NCI-H146 (cell line): ENCODE measurements at regions not wholly inside any gene's neighbourhood (a gene's known extent, or its start where the extent isn't known, plus 50 kb on each side); places are given as distances from the start of the nearest gene placed in this dataset.

ENCODE experiments used
- DNase-seq: peaks from one replicate; lab custom pipeline; 2025; lab: John Stamatoyannopoulos, UW

DNA sequence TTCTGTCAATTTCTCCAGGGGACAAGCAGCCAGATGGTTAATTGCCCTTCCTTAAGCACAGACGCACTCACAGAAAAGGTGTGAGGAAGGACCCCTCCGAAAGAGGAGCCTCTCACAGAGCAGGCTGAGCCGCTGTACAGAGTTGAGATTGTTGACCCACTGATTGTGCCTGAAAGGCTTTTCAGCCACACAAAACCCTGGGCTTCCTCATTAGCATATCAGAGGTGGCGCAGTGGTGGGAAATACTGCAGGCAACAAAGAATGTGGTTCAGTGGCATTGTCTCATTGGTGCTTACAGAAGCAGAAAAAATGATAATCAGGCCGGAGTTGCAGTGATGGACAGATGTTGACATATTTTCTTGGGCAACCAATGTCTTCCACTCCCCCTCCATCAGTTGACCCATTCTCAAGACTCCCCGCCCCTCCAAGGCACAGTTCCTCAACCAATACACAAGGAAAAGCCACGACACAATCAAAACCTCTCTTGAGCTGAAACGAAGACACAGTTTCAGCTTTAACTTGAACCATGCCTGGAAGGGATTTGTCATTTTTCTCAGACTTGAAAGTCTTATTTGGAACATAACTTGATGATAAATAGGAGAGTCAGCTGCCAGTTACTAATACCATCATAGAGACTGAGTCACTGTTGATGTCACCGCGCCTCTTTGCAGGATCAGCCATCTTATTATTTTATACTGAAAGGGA lies 53.1 kb downstream of the ATXN3L start:
- DNase-seq: peak; percentile 7

DNA sequence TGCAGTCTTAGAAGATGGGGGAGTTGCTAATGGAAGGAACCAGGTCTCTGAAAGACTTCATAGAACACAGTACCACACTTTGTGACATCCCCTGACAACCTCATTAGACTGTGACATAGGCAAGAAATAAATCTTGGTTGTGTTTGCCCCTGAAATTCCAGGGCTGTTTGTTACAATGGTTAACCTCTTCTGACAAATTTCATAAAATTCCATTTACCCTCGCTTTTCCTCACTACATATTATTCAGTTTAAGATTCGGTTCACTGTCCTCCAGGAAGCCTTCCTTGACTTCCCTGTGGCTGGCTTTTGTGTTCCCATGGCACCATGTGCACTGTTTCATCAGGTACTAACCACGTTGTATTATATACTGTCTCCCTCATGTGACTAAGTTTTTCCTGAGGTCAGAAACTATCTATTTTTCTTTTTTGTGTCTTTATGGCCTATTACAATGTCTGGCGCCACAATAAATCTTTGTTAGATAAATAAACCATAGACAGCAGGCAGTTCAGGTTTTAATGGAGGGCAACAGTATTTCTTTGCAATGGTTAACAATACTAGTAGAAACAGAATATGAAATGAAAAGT lies 54.2 kb downstream of the ATXN3L start:
- DNase-seq: no peak

DNA sequence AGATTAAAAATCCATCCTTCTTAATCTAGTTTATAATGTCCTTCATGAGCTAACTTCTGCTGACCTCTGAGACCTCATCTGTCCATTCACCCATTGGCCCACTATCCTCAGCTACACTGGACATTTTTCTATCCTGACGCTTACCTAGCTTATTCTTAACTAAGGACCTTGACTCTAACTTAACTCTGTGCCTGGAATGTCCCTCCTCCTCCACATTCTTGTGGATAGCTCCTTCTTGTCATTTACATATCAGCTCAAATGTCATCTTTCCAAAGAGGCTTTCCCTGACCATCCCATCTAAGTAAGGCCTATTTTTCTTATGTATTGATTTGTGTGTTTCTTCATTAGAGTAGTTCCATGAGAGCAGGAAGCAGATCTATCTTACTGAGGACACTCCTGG lies 54.7 kb downstream of the ATXN3L start:
- no peak for DNase-seq

DNA sequence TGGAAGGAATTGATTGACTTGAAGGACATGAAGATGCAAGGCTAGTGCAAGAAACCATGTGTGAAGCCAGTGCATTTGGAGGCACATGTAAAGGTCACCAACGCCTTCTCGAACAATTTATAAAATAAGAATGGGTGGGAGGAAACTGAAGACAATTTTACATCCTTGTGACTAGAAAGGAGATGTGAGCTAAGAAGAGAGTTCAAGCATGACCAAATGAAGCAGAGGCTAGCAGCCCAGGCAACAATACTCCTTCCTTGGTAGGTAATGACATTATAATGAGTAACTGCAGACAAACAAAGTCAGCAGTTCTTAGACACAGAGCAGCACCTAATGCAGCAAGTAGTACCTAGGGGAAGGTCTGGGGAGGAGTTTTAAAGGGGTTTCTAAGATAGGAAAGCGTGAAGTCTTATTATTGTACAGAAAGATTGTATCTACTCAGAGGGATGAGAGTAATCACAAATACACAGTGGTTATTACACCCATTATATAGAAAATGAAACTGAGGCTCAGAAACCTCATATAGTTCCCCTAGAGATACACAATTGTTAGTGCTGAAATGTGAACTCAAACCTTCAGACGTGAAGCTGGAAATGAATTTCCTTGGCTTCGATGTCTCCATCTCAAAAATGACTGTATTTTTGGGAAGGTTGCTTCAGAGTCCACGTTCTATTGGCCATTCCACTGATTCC lies 56.1 kb downstream of the ATXN3L start:
- DNase-seq: no peak

DNA sequence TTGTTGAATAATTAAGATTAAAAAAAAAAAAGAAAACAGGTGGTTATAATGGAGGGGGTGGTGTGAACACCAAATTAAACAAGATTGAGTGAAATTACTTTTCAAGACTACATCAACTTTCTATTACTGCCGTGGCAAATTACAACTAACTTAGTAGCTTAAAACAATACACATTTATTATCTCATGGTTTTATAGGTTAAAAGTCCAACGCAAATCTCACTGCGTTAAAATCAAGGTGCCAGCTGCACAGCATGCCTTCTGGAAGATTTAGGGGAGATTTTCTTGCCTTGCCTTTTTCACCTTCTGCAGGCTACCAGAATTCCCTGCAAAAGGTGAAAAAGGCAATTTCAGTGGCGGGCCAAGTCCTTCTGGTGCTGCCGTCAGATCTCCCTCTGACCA lies 58.5 kb downstream of the ATXN3L start:
- DNase-seq: no peak

DNA sequence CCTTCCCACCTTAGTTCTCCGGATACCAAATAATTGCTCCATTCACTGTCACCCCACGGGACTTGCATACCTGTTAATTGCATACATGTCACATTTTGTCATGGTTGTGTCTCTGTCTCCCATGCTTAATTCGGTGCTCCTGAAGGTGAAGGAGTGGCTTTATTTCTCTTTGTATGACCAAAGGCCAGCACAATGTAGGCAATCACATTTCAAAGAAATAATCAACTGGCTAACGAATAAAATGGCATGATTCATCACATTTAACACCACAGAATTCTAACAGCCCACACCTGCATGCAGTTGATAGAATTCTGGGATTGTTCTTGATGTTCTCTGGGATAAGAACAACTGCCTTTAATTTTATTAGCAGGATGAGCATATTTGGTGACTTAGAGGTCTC lies 59.3 kb downstream of the ATXN3L start:
- no peak for DNase-seq

DNA sequence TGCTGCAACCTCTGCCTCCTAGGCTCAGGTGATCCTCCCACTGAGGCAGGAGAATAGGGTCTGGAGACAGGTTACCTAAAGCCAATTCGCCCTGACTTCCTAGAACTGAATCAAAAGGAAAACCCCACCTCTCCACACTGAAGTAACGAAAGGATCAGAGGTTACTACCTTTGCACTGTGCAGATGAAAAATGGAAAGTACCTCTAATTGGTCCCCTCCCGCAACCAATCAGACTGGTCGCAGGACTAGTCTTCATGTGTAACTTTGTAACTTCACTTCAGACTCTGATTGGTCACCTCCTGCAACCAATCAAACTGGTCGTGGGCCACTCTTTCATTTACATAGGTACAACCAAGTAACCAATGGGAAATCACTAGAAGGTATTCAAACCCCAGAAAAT lies 61.1 kb downstream of the ATXN3L start:
- no peak for DNase-seq

DNA sequence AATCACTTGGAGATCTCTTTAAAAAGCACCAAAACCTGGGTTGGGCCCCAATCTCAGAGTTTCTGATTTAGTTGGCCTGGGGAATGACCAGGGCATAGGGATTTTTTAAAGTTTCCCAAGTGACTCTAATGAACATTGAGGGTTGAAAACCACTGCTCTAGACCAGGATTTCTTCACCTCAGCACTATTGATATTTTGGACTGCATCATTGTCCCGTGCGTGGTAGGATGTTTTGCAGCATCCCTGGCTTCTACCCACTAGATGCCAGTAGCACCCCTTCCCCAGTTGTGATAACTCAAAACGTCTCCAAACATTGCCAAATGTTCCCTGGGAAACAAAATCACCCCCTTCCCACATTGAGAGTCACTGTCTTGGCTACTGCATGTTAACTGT lies 61.8 kb downstream of the ATXN3L start:
- DNase-seq: no peak

DNA sequence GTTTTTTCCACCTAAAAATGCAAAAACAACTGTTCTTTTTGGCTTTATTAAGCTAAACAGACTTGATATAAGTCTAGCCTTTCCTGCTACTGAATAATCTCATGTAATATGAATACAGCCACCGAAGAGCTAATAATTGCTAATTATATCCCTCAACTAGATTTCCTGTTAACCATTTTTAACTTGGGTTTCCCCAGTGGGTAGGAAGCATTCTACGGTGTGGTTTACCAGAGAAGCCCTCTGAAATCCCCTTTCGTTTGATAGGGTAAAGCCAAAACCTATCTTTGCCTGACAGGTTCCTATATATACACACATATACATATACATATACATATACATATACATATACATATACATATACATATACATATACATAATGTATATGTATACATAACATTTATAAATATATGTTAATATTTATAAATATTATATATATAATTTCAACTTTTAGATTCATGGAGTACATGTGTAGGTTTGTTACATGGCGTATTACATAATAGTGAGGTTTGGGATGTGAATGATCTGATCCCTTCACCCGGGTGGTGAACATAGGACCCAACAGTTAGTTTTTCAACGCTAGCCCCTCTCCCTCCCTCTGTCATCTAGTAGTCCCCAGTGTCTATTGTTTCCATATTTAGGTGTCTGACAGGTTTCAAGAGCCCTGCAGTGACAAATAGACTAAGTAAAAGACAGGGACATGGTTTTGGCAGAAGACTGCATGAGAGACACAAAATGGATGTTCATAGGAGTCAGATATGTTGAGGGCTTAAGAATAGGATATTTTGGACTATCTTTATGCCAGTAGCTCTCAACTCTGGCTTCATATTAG lies 62.4 kb downstream of the ATXN3L start:
- no peak for DNase-seq

DNA sequence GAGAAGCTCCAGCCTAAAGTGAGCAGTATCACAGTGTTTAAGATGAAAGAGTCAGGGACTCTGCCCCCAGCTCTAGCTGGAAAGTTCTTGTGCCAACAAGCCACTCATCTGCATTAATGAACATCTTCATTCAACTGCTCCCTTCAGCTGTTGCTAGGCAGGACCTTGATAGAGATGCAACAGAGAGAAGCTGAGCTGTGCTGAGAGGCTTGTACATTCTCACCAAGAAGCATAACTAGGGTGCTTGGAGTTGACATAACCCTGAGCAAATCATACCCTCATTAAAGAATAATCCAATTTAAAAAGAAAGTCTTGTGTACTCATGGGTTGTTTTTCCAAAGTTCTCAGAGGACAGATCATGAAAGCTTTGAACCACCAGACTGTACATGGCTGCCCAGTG lies 63.2 kb downstream of the ATXN3L start:
- DNase-seq: no peak

DNA sequence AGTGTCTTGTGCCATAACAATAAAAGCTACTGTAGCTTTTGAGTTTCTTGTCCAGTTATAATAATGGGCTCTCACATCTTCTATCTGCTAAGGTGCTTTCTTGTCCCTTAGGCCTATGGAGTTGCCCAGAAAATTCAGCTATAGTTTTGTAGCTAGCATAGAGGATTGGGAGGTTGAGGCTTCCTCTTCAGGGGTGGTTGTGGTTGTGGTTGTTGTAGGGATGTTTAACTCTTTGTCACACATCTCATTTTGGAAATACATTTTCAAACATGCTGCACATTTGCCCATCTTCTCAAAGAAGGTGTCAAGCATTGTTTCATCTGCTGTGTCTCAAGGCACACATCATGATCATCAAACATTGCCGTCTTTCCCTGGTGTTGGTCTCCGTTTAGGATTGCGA lies 65.0 kb downstream of the ATXN3L start:
- no peak for DNase-seq

DNA sequence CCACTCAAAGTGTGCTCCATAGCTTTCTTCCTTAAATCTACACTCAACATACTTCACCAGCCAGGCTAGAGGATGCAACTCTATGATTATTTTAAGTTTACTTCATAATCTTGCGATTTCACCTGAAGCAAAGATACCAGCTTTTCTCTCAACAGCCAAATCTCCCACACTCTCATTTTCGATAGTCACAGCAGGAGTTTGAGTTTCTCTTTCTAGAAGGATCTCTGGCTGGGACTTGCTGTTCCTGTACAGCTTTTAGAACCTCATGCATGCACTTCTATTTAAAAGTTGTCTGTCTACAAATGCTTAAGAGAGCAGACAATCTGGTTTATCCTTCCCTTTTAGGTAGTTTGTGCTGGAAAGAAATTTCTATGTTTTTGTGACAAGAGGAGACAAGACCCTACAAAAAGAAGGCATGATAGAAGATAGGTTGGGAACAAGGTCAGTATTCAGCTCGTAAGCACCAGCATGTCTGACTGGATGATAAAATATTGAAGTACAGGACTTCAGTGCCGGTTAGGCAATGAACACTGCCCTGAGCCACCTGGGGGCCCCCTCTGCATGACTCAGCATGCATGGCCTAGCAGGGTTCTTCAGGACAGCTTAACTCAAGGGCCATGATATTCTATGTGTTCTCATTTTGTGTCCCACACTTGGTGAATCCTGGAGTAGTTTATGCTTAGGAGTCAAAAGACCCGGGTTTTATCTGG lies 65.6 kb downstream of the ATXN3L start:
- peak; percentile 72 for DNase-seq

DNA sequence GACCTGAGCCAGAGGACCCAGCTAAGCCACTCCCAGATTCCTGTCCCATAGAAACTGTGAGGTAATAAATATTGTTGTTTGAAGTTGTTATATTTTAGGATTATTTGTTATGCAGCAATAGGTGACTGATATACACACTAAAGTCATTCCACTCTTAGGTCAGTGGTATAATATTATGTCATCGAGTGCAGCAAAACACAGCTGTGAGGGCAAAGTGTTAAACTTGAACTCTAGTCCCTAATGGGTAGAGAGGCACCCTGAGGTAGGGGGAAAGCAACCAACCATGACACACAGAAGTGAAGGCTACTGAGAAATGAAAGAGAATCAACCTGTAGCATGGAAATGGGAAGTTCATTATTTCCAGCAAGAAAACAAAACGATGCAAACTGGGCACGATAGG lies 66.6 kb downstream of the ATXN3L start:
- DNase-seq: no peak

DNA sequence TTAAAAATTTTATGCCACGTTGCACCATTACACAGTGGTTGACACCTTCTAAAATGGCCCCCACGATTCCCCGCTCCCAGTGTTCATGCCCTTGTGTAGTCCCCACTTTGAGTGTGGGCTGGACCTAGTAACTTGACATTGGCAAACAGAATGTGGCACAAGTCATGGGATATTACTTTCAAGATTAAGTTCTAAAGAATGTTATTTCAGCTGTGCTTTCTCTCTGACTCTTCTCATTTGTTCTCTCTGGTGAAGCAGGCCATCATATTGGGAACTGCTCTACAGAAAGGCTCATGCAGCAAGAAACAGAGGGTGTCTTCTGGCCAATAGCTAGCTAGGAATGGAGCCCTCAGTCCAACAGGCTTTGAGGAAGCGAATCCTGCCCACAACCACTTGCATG lies 67.1 kb downstream of the ATXN3L start:
- no peak for DNase-seq

DNA sequence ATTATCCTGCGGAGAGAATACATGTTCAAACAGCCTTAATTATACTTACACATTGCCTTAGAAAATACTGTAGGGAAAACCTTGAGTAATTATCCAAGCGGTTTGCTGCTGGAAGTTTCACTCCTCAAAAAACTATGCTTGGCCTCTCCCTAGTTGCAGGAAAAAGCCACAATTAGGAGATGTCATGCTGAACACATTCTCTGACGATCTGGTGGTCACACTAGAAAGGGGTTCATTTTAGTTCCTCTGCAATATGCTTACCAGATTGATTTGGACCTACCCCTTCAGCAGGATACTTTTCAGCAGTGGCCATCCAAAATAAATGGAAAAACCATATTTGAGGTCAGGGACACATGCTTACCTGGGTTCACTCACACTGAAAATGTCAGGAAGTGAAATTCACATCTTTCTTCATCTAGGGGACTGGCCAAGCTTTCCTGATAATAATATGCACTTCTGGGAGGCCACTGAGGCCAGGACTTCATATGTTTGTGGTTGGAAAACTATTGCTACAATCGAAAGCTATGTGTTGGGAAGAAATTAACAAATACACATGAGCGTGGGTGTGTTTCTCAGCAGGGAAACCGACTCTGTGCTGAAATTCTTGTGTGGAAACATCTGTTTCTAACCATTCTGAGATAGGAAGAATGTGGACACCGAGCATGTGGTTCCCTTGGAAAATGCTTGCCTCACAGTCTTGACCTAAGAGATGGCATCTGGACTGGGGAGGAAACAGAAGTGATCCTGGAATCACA lies 68.8 kb downstream of the ATXN3L start:
- no peak for DNase-seq

DNA sequence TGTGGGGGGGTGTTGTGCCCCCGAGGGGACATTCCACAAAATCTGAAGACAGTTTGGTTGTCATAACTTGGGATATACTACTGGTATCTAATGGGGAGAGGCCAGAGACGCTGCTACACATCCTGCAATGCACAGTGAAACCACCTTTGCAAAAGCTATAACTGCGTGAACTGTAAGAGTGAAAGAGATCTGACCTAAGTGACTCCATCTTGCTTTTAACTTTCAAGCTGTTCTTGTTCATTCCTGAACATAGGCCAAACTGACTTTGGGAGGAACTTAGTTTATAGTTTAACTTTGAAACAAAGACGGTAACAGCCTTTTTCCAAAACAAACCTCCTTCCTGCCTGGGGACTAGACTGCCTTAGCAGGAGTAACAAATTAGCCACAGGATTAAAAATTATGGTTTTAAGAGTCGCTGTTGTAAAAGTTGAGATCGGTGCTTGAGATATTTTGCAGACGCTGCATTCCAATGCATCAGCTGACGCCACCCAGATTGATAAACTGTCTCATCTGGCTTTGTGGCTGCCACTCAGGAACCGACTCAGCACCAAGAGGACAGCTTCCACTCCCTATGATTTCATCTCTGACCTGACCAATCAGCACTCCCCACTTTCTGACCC lies 70.9 kb downstream of the ATXN3L start:
- DNase-seq: no peak

DNA sequence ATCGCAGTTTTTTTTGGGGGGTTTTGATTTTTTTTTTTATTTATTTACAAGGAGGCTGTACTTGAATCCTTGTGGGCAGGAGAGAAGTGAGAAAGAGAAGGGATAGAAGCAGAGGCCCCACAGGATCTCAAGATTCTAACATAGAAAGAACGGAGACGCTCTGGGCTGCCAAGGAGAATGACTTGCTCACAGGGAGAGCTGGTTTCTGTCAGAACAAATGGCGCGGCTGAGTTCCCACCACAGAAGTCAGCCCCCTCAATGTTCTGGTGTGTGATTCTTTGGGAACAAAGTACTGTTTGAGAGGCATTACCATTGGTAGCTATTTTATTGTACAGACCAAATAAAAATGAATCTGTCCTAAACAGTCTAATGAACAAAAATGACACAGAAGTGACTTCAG lies 80.6 kb downstream of the ATXN3L start:
- no peak for DNase-seq

DNA sequence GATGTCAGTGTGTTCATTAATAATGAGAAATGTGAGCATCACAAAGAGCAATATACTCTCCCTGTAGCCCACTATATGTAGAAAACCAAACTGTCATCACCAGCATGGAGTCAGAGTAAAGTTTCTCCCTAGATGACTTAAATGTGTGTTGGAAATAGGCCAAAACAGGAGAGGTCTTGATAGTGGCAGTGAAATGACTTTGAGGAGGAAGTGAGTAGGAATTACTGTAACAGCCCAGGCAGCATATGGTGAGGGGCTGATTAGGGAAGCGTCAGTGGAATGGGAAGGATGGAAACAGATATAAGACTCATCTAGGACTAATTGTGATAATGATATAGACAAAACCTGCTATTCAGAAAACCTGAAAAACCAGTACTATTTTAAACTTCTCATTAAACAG lies 83.9 kb downstream of the ATXN3L start:
- no peak for DNase-seq

DNA sequence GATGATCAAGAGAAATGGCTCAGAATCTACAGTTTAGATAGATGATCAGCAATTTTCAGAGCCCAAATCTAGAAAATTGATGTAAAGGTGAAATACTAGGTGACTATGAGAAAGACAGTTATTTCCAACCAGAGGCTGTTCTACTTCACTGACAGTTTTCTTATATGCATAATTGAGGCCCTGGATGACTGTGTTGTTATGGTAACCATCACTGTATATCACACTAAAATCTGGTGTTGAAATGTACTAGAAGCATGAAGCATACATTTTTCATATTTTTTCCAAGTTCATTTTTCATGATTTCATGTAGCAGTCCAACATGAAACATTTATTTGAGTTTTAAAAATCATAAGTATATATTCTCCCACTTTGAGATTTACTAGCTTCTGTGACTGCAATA lies 87.4 kb downstream of the ATXN3L start:
- DNase-seq: no peak

DNA sequence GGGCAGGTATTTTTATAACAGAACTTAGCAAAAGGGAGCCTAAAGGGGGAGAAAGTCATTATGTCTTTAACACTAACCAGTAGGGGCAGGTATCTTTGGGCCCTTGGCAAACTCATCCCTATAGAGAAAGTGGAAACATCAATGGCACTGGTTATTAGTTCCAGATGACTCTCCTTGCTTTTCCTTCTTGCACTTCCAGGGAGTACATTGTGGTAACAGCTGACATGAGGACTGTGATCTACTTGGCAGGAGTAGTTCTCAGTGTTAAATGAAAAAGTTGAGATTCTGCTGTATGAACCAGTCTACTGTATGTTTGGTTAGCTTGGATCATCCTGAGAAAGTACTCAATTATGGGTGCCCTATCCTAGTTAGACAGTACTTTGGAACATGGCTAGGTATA lies 93.6 kb downstream of the ATXN3L start:
- no peak for DNase-seq
